HG02938 (cell line): ENCODE measurements at regions not wholly inside any gene's neighbourhood (a gene's known extent, or its start where the extent isn't known, plus 50 kb on each side); places are given as distances from the start of the nearest gene placed in this dataset.

Experiments used
- ATAC-seq: cut with Tn5 transposase; IDR thresholded peaks from one replicate; pipeline ENCODE4 v1.9.1; 2021; ENCODE audit warnings: mild to moderate bottlenecking, moderate library complexity; ENCODE audit not compliant: unreplicated experiment

GRCh38 chr10:65861249-65861648 lies 1064.6 kb upstream of the LRRTM3 start:
- no peak for ATAC-seq
